OCI-LY1 (cell line): ENCODE measurements at regions not wholly inside any gene's neighbourhood (a gene's known extent, or its start where the extent isn't known, plus 50 kb on each side); places are given as distances from the start of the nearest gene placed in this dataset.

Experiments
- H2AFZ ChIP-seq: fragments of 200-600 bp; sonication (generic), shearing (Covaris generic); 2 replicates; pipeline ENCODE4 v1.6.0; 2014; ENCODE audit warnings: antibody characterized with exemption, mild to moderate bottlenecking, low read length
- H3F3A ChIP-seq: fragments of 200-600 bp; sonication (generic), shearing (Covaris generic); 2 replicates; pipeline ENCODE4 v1.6.0; 2014; ENCODE audit warnings: mild to moderate bottlenecking, antibody characterized with exemption, low read length, moderate library complexity; ENCODE audit not compliant: insufficient read depth
- H3K27ac ChIP-seq: fragments of 200-600 bp; sonication (generic); 2 replicates; pipeline ENCODE4 v1.5.1; 2014; ENCODE audit warnings: low read length, mixed run types, mild to moderate bottlenecking, low read depth; ENCODE audit not compliant: poor library complexity, severe bottlenecking
- H3K27me3 ChIP-seq: fragments of 200-600 bp; sonication (generic); 2 replicates; pipeline ENCODE4 v1.6.0; 2014; ENCODE audit warnings: antibody characterized with exemption, mild to moderate bottlenecking, low read length, moderate library complexity; ENCODE audit not compliant: insufficient read depth
- H3K36me3 ChIP-seq: fragments of 200-600 bp; sonication (generic); 2 replicates; pipeline ENCODE4 v1.6.1; 2014; ENCODE audit warnings: mild to moderate bottlenecking, antibody characterized with exemption, low read length, moderate library complexity, mixed read lengths; ENCODE audit not compliant: insufficient read depth
- H3K4me1 ChIP-seq: fragments of 200-600 bp; sonication (generic); 2 replicates; pipeline ENCODE4 v1.5.1; 2014; ENCODE audit warnings: mild to moderate bottlenecking, low read length, moderate library complexity; ENCODE audit not compliant: insufficient read depth, severe bottlenecking
- H3K4me2 ChIP-seq: fragments of 200-600 bp; sonication (generic), shearing (Covaris generic); 2 replicates; pipeline ENCODE4 v1.6.1; 2014; ENCODE audit warnings: low read length
- H3K4me3 ChIP-seq: fragments of 200-600 bp; sonication (generic); 2 replicates; pipeline ENCODE4 v1.5.1; 2014; ENCODE audit warnings: low read length, low read depth, mild to moderate bottlenecking, mixed read lengths; ENCODE audit not compliant: poor library complexity, severe bottlenecking
- H3K79me2 ChIP-seq: fragments of 200-600 bp; shearing (Covaris generic); 2 replicates; pipeline ENCODE4 v1.6.1; 2016; ENCODE audit warnings: mixed run types, low read length, mixed read lengths; ENCODE audit not compliant: insufficient read depth
- H3K9ac ChIP-seq: fragments of 200-600 bp; sonication (generic), shearing (Covaris generic); 2 replicates; pipeline ENCODE4 v1.6.1; 2014; ENCODE audit warnings: mild to moderate bottlenecking, low read length, mixed read lengths
- H3K9me2 ChIP-seq: fragments of 200-600 bp; sonication (generic), shearing (Covaris generic); 2 replicates; pipeline ENCODE4 v1.6.1; 2014; ENCODE audit warnings: low read depth, mild to moderate bottlenecking, low read length, mixed read lengths
- H3K9me3 ChIP-seq: fragments of 200-600 bp; shearing (Covaris generic); 2 replicates; pipeline ENCODE4 v1.6.1; 2014; ENCODE audit warnings: low read length, mixed read lengths
- H4K20me1 ChIP-seq: fragments of 200-600 bp; sonication (generic), shearing (Covaris generic); 2 replicates; pipeline ENCODE4 v1.6.0; 2016; ENCODE audit warnings: mild to moderate bottlenecking, low read length; ENCODE audit not compliant: insufficient read depth
- EZH2 ChIP-seq: fragments of 200-600 bp; sonication (generic), shearing (Covaris generic); IDR thresholded peaks from 2 replicates; pipeline ENCODE4 v1.8.0; 2017; ENCODE audit warnings: borderline replicate concordance, mixed run types, mild to moderate bottlenecking, antibody characterized with exemption, low read length, moderate library complexity, mixed read lengths
- TF ChIP-seq, protein P1 (sequence below): fragments of 200-600 bp; sonication (generic), shearing (Covaris generic); IDR thresholded peaks from 2 replicates; pipeline ENCODE4 v1.5.1; 2017; ENCODE audit warnings: mild to moderate bottlenecking, antibody characterized with exemption, low read length, moderate library complexity, mixed read lengths

- Histone ChIP-seq H3K4me3 (no peak overlapping the region), H3K79me2 (no peaks in the 10 kb centered on the region), H3K9me3 (no peaks in the 10 kb centered on the region), H3K27ac (no peak overlapping the region), H3F3A (no peaks in the 10 kb centered on the region), H3K36me3 (no peaks in the 10 kb centered on the region), H3K27me3 (no peaks in the 10 kb centered on the region), H3K4me1 (no peaks in the 10 kb centered on the region), H3K9ac (no peak overlapping the region), H3K4me2 (no peak overlapping the region), H4K20me1 (no peaks in the 10 kb centered on the region), H2AFZ (no peak overlapping the region), H3K9me2 (no peaks in the 10 kb centered on the region)
- TF ChIP-seq, protein P1, sequence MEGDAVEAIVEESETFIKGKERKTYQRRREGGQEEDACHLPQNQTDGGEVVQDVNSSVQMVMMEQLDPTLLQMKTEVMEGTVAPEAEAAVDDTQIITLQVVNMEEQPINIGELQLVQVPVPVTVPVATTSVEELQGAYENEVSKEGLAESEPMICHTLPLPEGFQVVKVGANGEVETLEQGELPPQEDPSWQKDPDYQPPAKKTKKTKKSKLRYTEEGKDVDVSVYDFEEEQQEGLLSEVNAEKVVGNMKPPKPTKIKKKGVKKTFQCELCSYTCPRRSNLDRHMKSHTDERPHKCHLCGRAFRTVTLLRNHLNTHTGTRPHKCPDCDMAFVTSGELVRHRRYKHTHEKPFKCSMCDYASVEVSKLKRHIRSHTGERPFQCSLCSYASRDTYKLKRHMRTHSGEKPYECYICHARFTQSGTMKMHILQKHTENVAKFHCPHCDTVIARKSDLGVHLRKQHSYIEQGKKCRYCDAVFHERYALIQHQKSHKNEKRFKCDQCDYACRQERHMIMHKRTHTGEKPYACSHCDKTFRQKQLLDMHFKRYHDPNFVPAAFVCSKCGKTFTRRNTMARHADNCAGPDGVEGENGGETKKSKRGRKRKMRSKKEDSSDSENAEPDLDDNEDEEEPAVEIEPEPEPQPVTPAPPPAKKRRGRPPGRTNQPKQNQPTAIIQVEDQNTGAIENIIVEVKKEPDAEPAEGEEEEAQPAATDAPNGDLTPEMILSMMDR = no peak
- no peak for TF ChIP-seq EZH2
Observed at GRCh38 chr4:13957871-13958270, 330.3 kb upstream of the BOD1L1 start.

- Histone ChIP-seq H3K4me3 (no peak overlapping the region), H3F3A (no peaks in the 10 kb centered on the region)
- TF ChIP-seq, protein P1 = no peak
- no peak for TF ChIP-seq EZH2
Observed at GRCh38 chr4:13963601-13964000, 336.1 kb upstream of the BOD1L1 start.

DNA sequence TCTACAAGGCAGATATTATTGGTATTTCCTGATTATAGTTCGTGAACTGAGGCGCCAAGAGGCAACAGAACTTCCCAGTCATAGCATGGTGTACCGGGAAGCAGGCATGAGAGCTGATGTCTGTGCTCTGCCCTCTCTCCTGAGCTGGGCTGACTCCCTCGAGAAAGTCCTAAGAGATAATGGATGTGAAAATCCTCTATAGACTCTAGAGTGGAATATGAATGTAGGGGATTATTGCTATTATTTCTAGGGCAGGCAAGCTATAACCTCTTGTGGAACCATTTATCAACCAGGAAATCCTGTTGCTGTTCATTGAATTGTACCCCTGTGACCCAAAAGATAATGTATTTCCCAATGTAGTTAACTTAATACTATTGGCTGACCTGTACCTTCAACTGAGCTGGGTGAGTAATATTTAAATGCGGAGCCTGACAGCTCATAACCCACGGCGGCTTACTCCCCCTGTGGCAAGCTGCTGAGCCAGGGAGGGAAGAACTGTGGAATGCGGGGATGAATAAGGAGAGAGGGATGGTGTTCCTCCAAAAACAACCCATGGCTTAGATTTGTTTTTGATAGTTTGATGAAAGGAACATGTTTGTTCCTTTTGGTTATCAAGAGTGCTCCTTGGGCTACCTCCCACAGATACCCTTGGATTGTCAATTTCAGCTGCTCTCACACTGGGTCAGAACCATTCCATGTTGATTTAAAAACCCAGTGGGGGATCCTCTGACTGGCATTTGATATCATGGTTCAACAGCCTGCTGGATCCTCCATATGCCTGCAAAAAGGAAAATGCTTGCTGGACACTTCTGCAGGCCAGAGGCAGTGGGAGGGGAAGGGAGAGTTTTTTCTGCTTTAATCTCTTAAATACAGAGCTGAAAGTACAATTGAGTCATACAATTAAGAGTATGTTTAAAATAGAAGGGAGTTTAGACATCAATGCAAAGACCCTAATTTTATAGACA is 339.0 kb upstream of the BOD1L1 start:
- Histone ChIP-seq H3K9me3 (no peaks in the 10 kb centered on the region), H2AFZ (no peak overlapping the region), H3K4me1 (no peaks in the 10 kb centered on the region), H3K27me3 (no peaks in the 10 kb centered on the region), H4K20me1 (no peaks in the 10 kb centered on the region), H3K9ac (no peak overlapping the region), H3K79me2 (no peaks in the 10 kb centered on the region), H3K27ac (no peak overlapping the region), H3K4me3 (no peak overlapping the region), H3F3A (no peaks in the 10 kb centered on the region), H3K9me2 (no peaks in the 10 kb centered on the region), H3K36me3 (no peaks in the 10 kb centered on the region), H3K4me2 (no peak overlapping the region)
- no peak for TF ChIP-seq EZH2
- TF ChIP-seq, protein P1 = no peak

More at GRCh38 chr4:13963601-13964000, 336.1 kb upstream of the BOD1L1 start:
- H3K9me3 ChIP-seq = no peaks in the 10 kb centered on the region
- no peak overlapping the region for H3K4me2 ChIP-seq
- no peaks in the 10 kb centered on the region for H3K27me3 ChIP-seq
- no peaks in the 10 kb centered on the region for H3K36me3 ChIP-seq
- no peak overlapping the region for H3K27ac ChIP-seq
- H4K20me1 ChIP-seq = no peaks in the 10 kb centered on the region
- H2AFZ ChIP-seq = no peak overlapping the region
- H3K79me2 ChIP-seq = no peaks in the 10 kb centered on the region
- H3K9me2 ChIP-seq = no peaks in the 10 kb centered on the region
- no peaks in the 10 kb centered on the region for H3K4me1 ChIP-seq
- H3K9ac ChIP-seq = no peak overlapping the region
